Calu3 (cell line): ENCODE measurements at regions not wholly inside any gene's neighbourhood (a gene's known extent, or its start where the extent isn't known, plus 50 kb on each side); places are given as distances from the start of the nearest gene placed in this dataset.

Experiments used
- BruUV-seq: library from RNA; stranded (reverse); fragments of 400-500 nt; replicated peaks from 2 replicates; lab custom pipeline; 2021; lab: Mats Ljungman, UMichigan
- CTCF ChIA-PET: fragments of 300-600 bp; sonication (Branson Sonifier 250); formaldehyde crosslinking; loops from one replicate; lab custom pipeline; 2022; ENCODE audit warnings: antibody characterized with exemption; lab: Charles Lee
- DNase-seq: peaks from one replicate; pipeline ENCODE4 v3.0.0; 2022
- H3K27ac Mint-ChIP-seq: one replicate; pipeline ENCODE4 v1.8.0; 2022; ENCODE audit warnings: mixed read lengths; ENCODE audit not compliant: unreplicated experiment
- H3K27me3 Mint-ChIP-seq: one replicate; pipeline ENCODE4 v1.8.0; 2022; ENCODE audit warnings: mixed read lengths; ENCODE audit not compliant: unreplicated experiment
- H3K36me3 Mint-ChIP-seq: one replicate; pipeline ENCODE4 v1.8.0; 2022; ENCODE audit warnings: mild to moderate bottlenecking, moderate library complexity, mixed read lengths; ENCODE audit not compliant: insufficient read depth, unreplicated experiment
- H3K4me1 Mint-ChIP-seq: one replicate; pipeline ENCODE4 v1.8.0; 2022; ENCODE audit warnings: mild to moderate bottlenecking, low read depth, mixed read lengths; ENCODE audit not compliant: unreplicated experiment
- H3K4me3 Mint-ChIP-seq: one replicate; pipeline ENCODE4 v1.8.0; 2022; ENCODE audit warnings: mild to moderate bottlenecking, low read depth, moderate library complexity, mixed read lengths; ENCODE audit not compliant: unreplicated experiment
- H3K9me3 Mint-ChIP-seq: one replicate; pipeline ENCODE4 v1.8.0; 2022; ENCODE audit warnings: low read depth, mixed read lengths; ENCODE audit not compliant: unreplicated experiment
- CTCF ChIP-seq: fragments of 200-600 bp; IDR thresholded peaks from one replicate; pipeline ENCODE4 v1.8.0; 2022; ENCODE audit warnings: antibody characterized with exemption; ENCODE audit not compliant: unreplicated experiment
- intact Hi-C: fragments of 100-400 bp; cut with micrococcal nuclease; formaldehyde crosslinking; loops from one replicate; pipeline ENCODE4 v1.10.0; 2022; ENCODE audit not compliant: unreplicated experiment

DNA sequence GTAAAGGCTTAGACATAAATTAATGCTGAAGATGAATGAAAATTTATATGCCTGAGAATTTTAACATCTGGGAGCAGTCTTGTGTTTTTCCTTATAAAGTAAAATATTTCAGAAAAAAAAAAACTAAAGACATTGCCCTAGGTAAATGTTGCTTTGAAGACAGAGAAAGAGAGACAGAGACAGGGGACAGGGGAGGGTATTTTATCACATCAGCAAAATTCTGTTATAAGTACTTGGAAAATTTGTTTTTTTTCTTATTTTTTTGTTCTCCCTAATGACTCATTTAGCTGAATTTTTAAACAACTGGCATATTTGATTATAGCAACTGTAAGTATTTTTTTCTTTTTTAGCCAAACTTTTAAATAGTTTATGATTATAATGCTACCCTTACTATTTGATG, 1540.6 kb upstream of the GBE1 start:
- H3K27me3 Mint-ChIP-seq = no peaks in the 10 kb centered on the region
- H3K36me3 Mint-ChIP-seq = no peaks in the 10 kb centered on the region
- CTCF ChIA-PET = no interaction called here
- H3K27ac Mint-ChIP-seq = no peak overlapping the region
- intact Hi-C loops = no loop called here
- DNase-seq = no peak
- H3K4me3 Mint-ChIP-seq = no peak overlapping the region
- H3K9me3 Mint-ChIP-seq = no peaks in the 10 kb centered on the region
- no TSS peak for BruUV-seq
- H3K4me1 Mint-ChIP-seq = peaks cover 8% of the 10 kb centered on the region
- TF ChIP-seq CTCF = no peak

- no TSS peak for BruUV-seq
- H3K9me3 Mint-ChIP-seq = no peaks in the 10 kb centered on the region
- H3K27me3 Mint-ChIP-seq = no peaks in the 10 kb centered on the region
- peaks cover 4% of the 10 kb centered on the region for H3K36me3 Mint-ChIP-seq
- H3K4me3 Mint-ChIP-seq = no peak overlapping the region
- TF ChIP-seq CTCF = no peak
- no peak for DNase-seq
- CTCF ChIA-PET = no interaction called here
- H3K27ac Mint-ChIP-seq = no peak overlapping the region
- intact Hi-C loops = no loop called here
- H3K4me1 Mint-ChIP-seq = peaks cover 4% of the 10 kb centered on the region
Measured at GRCh38 chr3:83317605-83318004, 1556.2 kb upstream of the GBE1 start.

DNA sequence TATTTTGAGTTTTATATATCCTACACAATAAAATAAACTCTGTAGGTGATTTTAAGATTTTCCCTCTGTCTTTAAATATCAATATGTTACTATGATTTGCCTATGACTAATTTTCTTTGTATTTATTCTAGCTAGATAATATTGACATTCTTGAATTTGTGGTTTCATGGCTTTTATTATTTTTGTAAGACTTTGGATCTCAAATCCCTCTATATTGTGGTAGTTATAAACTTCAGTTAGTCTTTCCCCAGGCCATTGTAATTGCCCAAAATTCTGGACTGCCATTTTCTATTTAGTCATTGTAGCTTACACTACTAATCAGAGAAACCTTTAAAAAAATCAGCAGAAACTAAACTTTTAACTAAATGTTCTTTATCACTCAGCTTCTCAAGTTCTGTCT, 1559.3 kb upstream of the GBE1 start:
- Mint-ChIP-seq H3K4me3 (no peak overlapping the region), H3K27ac (no peak overlapping the region), H3K36me3 (peaks cover 4% of the 10 kb centered on the region), H3K4me1 (no peaks in the 10 kb centered on the region), H3K27me3 (no peaks in the 10 kb centered on the region), H3K9me3 (peaks cover 2% of the 10 kb centered on the region)
- intact Hi-C loops = no loop called here
- TF ChIP-seq CTCF = no peak
- CTCF ChIA-PET = no interaction called here
- DNase-seq = no peak
- no TSS peak for BruUV-seq

DNA sequence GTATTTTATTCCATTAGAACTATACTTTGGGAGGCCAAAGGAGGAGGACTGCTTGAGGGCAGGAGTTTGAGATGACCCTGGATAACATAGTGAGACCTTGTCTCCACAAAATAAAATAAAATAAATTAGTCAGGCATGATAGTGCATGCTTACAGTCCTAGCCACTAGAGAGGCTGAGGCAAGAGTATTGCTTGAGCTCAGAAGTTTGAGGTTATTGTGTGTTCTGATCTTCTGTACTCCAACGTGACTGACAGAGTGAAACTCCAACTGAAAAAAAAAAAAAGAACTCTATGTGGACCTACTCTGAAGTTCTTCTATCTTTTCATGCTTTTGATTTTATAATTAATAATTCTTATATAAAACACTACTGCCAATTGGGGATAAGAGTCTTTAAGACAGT, 1560.0 kb upstream of the GBE1 start:
- H3K4me3 Mint-ChIP-seq = no peak overlapping the region
- intact Hi-C loops = no loop called here
- no peak for DNase-seq
- H3K27ac Mint-ChIP-seq = no peak overlapping the region
- H3K36me3 Mint-ChIP-seq = peaks cover 4% of the 10 kb centered on the region
- no peaks in the 10 kb centered on the region for H3K27me3 Mint-ChIP-seq
- CTCF ChIA-PET = no interaction called here
- TF ChIP-seq CTCF = no peak
- peaks cover 2% of the 10 kb centered on the region for H3K9me3 Mint-ChIP-seq
- no peaks in the 10 kb centered on the region for H3K4me1 Mint-ChIP-seq
- BruUV-seq = no TSS peak
